IMR-90 (cell line): ENCODE measurements at regions not wholly inside any gene's neighbourhood (a gene's known extent, or its start where the extent isn't known, plus 50 kb on each side); places are given as distances from the start of the nearest gene placed in this dataset.

ENCODE experiments used
- CTCF ChIP-seq: conservative IDR thresholded peaks from 2 replicates; pipeline ENCODE4 v1.5.1; 2012; ENCODE audit warnings: mild to moderate bottlenecking, low read depth, low read length, improper control_type of control experiment
- RFX5 ChIP-seq: IDR thresholded peaks from 2 replicates; pipeline ENCODE4 v1.8.0; 2012; ENCODE audit warnings: low read depth, mild to moderate bottlenecking, low read length, moderate library complexity

- no peak for TF ChIP-seq CTCF
- no peak for TF ChIP-seq RFX5
Measured at GRCh38 chr3:176522436-176522835, 674.8 kb downstream of the TBL1XR1 start.
